K562 (cell line): ENCODE measurements at regions not wholly inside any gene's neighbourhood (a gene's known extent, or its start where the extent isn't known, plus 50 kb on each side); places are given as distances from the start of the nearest gene placed in this dataset.

ENCODE experiments used
- ATAC-seq: fragments of 200-7000 bp; cut with Tn5 transposase; 3 replicates; pipeline ENCODE4 v1.9.1; 2020; ENCODE audit warnings: moderate library complexity
- BruUV-seq: library from RNA; stranded (reverse); fragments of 400-500 nt; replicated peaks from 2 replicates; lab custom pipeline; 2021; lab: Mats Ljungman, UMichigan
- CTCF ChIA-PET: fragments of 300-600 bp; formaldehyde crosslinking; extraction: SDS; loops from one replicate; lab custom pipeline; 2021; ENCODE audit warnings: low intra/inter-chr PET ratio; lab: Yijun Ruan, JAX
- POLR2A ChIA-PET: fragments of 300-600, 350-650 bp; sonication (Branson Sonifier 250); formaldehyde crosslinking; extraction: SDS; loops from one replicate; lab custom pipeline; 2021; ENCODE audit warnings: antibody characterized with exemption, inconsistent platforms; lab: Yijun Ruan, JAX
- DNase-seq, 4 experiments: peaks; one replicate each; pipeline versions ENCODE4 v3.0.0 to v3.0.0-alpha.2; 2011 to 2018; ENCODE audit warnings: low spot score in 3 of 4, mixed read lengths in 3 of 4; ENCODE audit errors: extremely low read depth in 1 of 4
- FAIRE-seq: peaks from 2 replicates; lab custom pipeline; 2011; peaks lifted over from hg19 to GRCh38; lab: Jason Lieb, UNC
- H2AFZ ChIP-seq: 2 replicates; pipeline ENCODE4 v1.6.0; 2011; ENCODE audit warnings: low read depth, low read length, control low read depth, inconsistent platforms
- H3K27ac ChIP-seq: fragments of 200-600 bp; 3 replicates; pipeline ENCODE4 v1.8.0; 2011; ENCODE audit warnings: low read depth, mild to moderate bottlenecking, control low read depth, inconsistent platforms, low read length, moderate library complexity, mixed read lengths; ENCODE audit errors: extremely low read depth
- H3K27me3 ChIP-seq, 2 experiments: fragments of 300-600 bp in 1 of 2; 2 replicates in 1 of 2; 3 replicates in 1 of 2; pipeline versions ENCODE4 v1.6.0 to v1.8.0; 2011; ENCODE audit warnings: inconsistent platforms in 2 of 2, low read length in 2 of 2, mild to moderate bottlenecking in 1 of 2, mixed read lengths in 1 of 2, moderate library complexity in 1 of 2; ENCODE audit not compliant: control insufficient read depth in 2 of 2, insufficient read depth in 2 of 2
- H3K36me3 ChIP-seq: fragments of 300-600 bp; 3 replicates; pipeline ENCODE4 v1.8.0; 2011; ENCODE audit warnings: mild to moderate bottlenecking, low read length, inconsistent platforms; ENCODE audit not compliant: control insufficient read depth, insufficient read depth
- H3K4me1 ChIP-seq, 2 experiments: fragments of 200-600 bp in 1 of 2; replicated peaks in 1 of 2; 2 replicates in 1 of 2; 3 replicates in 1 of 2; pipeline versions ENCODE4 v1.5.1 to v1.8.0; 2011; ENCODE audit warnings: inconsistent platforms in 2 of 2, low read length in 2 of 2, mild to moderate bottlenecking in 1 of 2, mixed read lengths in 1 of 2, moderate library complexity in 1 of 2; ENCODE audit not compliant: control insufficient read depth in 2 of 2, insufficient read depth in 2 of 2
- H3K4me2 ChIP-seq: 2 replicates; pipeline ENCODE4 v1.6.1; 2011; ENCODE audit warnings: low read length, control low read depth, inconsistent platforms, mixed read lengths; ENCODE audit not compliant: insufficient read depth
- H3K4me3 ChIP-seq: fragments of 200-600 bp; sonication (generic), shearing (Covaris generic); 2 replicates; pipeline ENCODE4 v1.5.1; 2016; ENCODE audit warnings: control low read depth, inconsistent platforms
- H3K79me2 ChIP-seq: fragments of 200-600 bp; 3 replicates; pipeline ENCODE4 v1.8.0; 2011; ENCODE audit warnings: low read length, inconsistent platforms; ENCODE audit not compliant: control insufficient read depth, insufficient read depth
- H3K9ac ChIP-seq, 2 experiments: 2 replicates each; pipeline versions ENCODE4 v1.6.0 to v1.6.1; 2011; ENCODE audit warnings: low read depth in 2 of 2, low read length in 2 of 2, control low read depth in 1 of 2, inconsistent platforms in 1 of 2, mild to moderate bottlenecking in 1 of 2, mixed read lengths in 1 of 2; ENCODE audit not compliant: insufficient read depth in 1 of 2
- H3K9me1 ChIP-seq: one replicate; pipeline ENCODE4 v1.6.0; 2011; ENCODE audit warnings: inconsistent platforms, mild to moderate bottlenecking, low read length, moderate library complexity; ENCODE audit not compliant: control insufficient read depth, insufficient read depth
- H3K9me3 ChIP-seq: replicated peaks from 2 replicates; pipeline ENCODE4 v1.5.1; 2011; ENCODE audit warnings: low read depth, low read length, inconsistent platforms; ENCODE audit not compliant: control insufficient read depth, insufficient read depth
- H4K20me1 ChIP-seq: replicated peaks from 2 replicates; pipeline ENCODE4 v1.6.1; 2011; ENCODE audit warnings: low read length, inconsistent platforms, mixed read lengths; ENCODE audit not compliant: control insufficient read depth, insufficient read depth
- BACH1 ChIP-seq: fragments of 200-800 bp; sonication (Bioruptor generic); IDR thresholded peaks from 2 replicates; pipeline ENCODE4 v1.6.1; 2016; ENCODE audit warnings: missing genetic modification characterization, missing compliant biosample characterization
- HMGN3 ChIP-seq: IDR thresholded peaks from 2 replicates; pipeline ENCODE4 v1.6.1; 2011; ENCODE audit warnings: borderline replicate concordance, low read depth, mild to moderate bottlenecking, mixed read lengths, low read length; ENCODE audit not compliant: insufficient read length; ENCODE audit errors: extremely low read depth
- RBM34 ChIP-seq: fragments of 200-400 bp; formaldehyde crosslinking; IDR thresholded peaks from 2 replicates; pipeline ENCODE4 v1.6.1; 2018; ENCODE audit warnings: low read length, borderline replicate concordance; ENCODE audit not compliant: insufficient read depth
- RNF2 ChIP-seq: sonication (generic); IDR thresholded peaks from 2 replicates; pipeline ENCODE4 v1.6.1; 2016
- SLC30A9 ChIP-seq: fragments of 250-450 bp; sonication (Bioruptor Pico); IDR thresholded peaks from 2 replicates; pipeline ENCODE4 v1.8.0; 2022; ENCODE audit warnings: mild to moderate bottlenecking, moderate library complexity
- XRCC3 ChIP-seq: fragments of 450-650 bp; IDR thresholded peaks from 2 replicates; pipeline ENCODE4 v1.6.1; 2017; ENCODE audit warnings: mild to moderate bottlenecking, moderate library complexity
- ZNF24 ChIP-seq: fragments of 450-650 bp; IDR thresholded peaks from 2 replicates; pipeline ENCODE4 v1.6.1; 2016
- ZNF282 ChIP-seq: sonication (generic); formaldehyde crosslinking; IDR thresholded peaks from 2 replicates; pipeline ENCODE4 v1.8.1; 2023; ENCODE audit warnings: missing genetic modification reagents
- ZNF449 ChIP-seq: fragments of 250-450 bp; sonication (Bioruptor Pico); IDR thresholded peaks from 2 replicates; pipeline ENCODE4 v1.8.0; 2022; ENCODE audit warnings: moderate library complexity, mild to moderate bottlenecking, inconsistent platforms
- ZNF717 ChIP-seq: fragments of 250-450 bp; sonication (Bioruptor Pico); IDR thresholded peaks from 2 replicates; pipeline ENCODE4 v1.5.0; 2021
- WGBS: fragments of 100-300 bp; shearing (Covaris generic); methylation state at CpG from one replicate; pipeline ENCODE4 v1.1.6; 2016; ENCODE audit warnings: low coverage, mixed read lengths; ENCODE audit not compliant: insufficient coverage; ENCODE audit errors: missing lambda C conversion rate; 5-methylcytosine and 5-hydroxymethylcytosine counted together
- in situ Hi-C: fragments of 300-500 bp; cut with MboI; formaldehyde crosslinking; loops from 4 replicates; pipeline ENCODE4 v1.15.0; 2018; ENCODE audit warnings: inconsistent platforms, mixed read lengths
- intact Hi-C: fragments of 100-400 bp; cut with micrococcal nuclease; formaldehyde crosslinking; loops from 2 replicates; pipeline ENCODE4 v1.14.2; 2022

GRCh38 chr2:65661980-65662653 lies 229.7 kb upstream of the SPRED2 start:
- in situ Hi-C loops (no loop called here), intact Hi-C loops (no loop called here)
- H4K20me1 ChIP-seq: no peaks in the 10 kb centered on the region; the same call in 1 of the 2 replicates
- no peak overlapping the region for H3K4me2 ChIP-seq
- POLR2A ChIA-PET: interaction anchor here (0.6 to 1.1 kb wide), 2 partner anchors 19 to 123 kb away, joined by 3 read pairs; no protein-coding TSS in a partner anchor
- 5% methylated on average over 8 of the region's 8 CpGs for WGBS
- CTCF ChIA-PET: no interaction called here
- peaks cover 0 to 3% of the 10 kb centered on the region in 2 experiments; a peak in 2 of 5 replicates for H3K4me1 ChIP-seq
- no peak overlapping the region for H3K27ac ChIP-seq
- H3K27me3 ChIP-seq: peaks cover 24 to 36% of the 10 kb centered on the region in 2 experiments
- DNase-seq: no peak
- no peak overlapping the region for H3K4me3 ChIP-seq
- no TSS peak for BruUV-seq
- no peaks in the 10 kb centered on the region for H3K9me3 ChIP-seq
- no peak for FAIRE-seq
- H3K9ac ChIP-seq: no peak overlapping the region
- H3K79me2 ChIP-seq: no peaks in the 10 kb centered on the region
- H3K36me3 ChIP-seq: no peaks in the 10 kb centered on the region
- no peak for ATAC-seq
- H3K9me1 ChIP-seq: no peaks in the 10 kb centered on the region
- no peak overlapping the region for H2AFZ ChIP-seq
- TF ChIP-seq ZNF717 (CRISPR knock-in tag): no peak
- no peak for TF ChIP-seq HMGN3
- no peak for TF ChIP-seq RNF2
- no peak for TF ChIP-seq ZNF24
- TF ChIP-seq ZNF282 (CRISPR knock-in tag): no peak
- TF ChIP-seq RBM34: no peak
- no peak for TF ChIP-seq ZNF449 (CRISPR knock-in tag)
- TF ChIP-seq SLC30A9 (CRISPR knock-in tag): no peak
- no peak for TF ChIP-seq XRCC3
- no peak for TF ChIP-seq BACH1 (tag)
